ENCODE measurements at regions not wholly inside any gene's neighbourhood (a gene's known extent, or its start where the extent isn't known, plus 50 kb on each side); places are given as distances from the start of the nearest gene placed in this dataset.

DNA sequence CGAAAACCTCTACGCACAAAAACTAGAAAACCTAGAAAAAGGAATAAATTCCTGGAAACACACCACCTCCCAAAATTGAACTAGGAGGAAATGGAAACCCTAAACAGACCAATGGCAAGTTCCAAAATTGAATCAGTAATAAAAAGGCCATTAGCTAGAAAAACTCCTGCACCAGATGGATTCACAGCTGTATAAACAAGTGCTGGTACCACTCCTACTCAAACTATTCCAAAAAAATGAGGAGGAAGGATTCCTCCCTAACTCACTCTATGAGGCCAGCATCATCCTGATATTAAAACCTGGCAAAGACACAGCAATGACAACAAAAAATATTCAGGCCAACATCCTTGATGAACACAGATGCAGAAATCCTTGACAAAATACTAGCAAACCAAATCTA is 228.2 kb downstream of the CHRM2 start:
- TF ChIP-seq CTCF (IDR thresholded peaks at IDR 0.05) (no peak), POLR2A (IDR thresholded peaks at IDR 0.05) (no peak)
